Loucy (cell line): ENCODE measurements at regions not wholly inside any gene's neighbourhood (a gene's known extent, or its start where the extent isn't known, plus 50 kb on each side); places are given as distances from the start of the nearest gene placed in this dataset.

Source experiments
- EZH2phosphoT487 ChIP-seq: fragments of 200-600 bp; IDR thresholded peaks from 2 replicates; pipeline ENCODE4 v1.6.1; 2018; ENCODE audit warnings: antibody characterized with exemption, mild to moderate bottlenecking, moderate library complexity, borderline replicate concordance
- TF ChIP-seq, protein P1 (sequence below): fragments of 200-600 bp; sonication (generic); conservative IDR thresholded peaks from 2 replicates; pipeline ENCODE4 v1.5.1; 2014; ENCODE audit warnings: mild to moderate bottlenecking, antibody characterized with exemption, low read length

DNA sequence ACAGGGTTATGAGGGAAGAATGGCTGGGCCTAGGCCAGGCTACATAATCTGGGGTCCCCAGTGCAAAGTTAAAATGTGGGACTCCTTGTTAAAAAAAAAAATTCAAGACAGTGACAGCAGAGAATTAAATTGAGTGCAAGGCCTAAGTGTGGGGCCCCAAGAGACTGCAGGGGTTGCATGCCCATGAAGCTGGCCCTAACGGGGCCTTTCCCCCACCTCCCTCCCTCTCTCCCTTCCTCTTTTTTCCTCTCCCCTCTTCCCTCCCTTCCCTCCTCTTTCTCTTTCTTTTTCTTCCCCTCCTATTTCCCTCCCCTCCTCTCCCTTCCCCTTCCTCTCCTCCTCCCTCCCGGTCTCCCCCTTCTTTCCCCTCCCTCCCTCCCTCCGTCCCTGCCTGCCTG lies 266.7 kb downstream of the LMO4 start:
- TF ChIP-seq, protein P1, sequence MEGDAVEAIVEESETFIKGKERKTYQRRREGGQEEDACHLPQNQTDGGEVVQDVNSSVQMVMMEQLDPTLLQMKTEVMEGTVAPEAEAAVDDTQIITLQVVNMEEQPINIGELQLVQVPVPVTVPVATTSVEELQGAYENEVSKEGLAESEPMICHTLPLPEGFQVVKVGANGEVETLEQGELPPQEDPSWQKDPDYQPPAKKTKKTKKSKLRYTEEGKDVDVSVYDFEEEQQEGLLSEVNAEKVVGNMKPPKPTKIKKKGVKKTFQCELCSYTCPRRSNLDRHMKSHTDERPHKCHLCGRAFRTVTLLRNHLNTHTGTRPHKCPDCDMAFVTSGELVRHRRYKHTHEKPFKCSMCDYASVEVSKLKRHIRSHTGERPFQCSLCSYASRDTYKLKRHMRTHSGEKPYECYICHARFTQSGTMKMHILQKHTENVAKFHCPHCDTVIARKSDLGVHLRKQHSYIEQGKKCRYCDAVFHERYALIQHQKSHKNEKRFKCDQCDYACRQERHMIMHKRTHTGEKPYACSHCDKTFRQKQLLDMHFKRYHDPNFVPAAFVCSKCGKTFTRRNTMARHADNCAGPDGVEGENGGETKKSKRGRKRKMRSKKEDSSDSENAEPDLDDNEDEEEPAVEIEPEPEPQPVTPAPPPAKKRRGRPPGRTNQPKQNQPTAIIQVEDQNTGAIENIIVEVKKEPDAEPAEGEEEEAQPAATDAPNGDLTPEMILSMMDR, result no peak
- TF ChIP-seq EZH2phosphoT487, result no peak
